ENCODE measurements at regions not wholly inside any gene's neighbourhood (a gene's known extent, or its start where the extent isn't known, plus 50 kb on each side); places are given as distances from the start of the nearest gene placed in this dataset.
"Not testable (repeated sequence)": the region's sequence is repeated elsewhere in the genome, so short reads cannot be mapped to it uniquely, and the experiment has no call there.

DNA sequence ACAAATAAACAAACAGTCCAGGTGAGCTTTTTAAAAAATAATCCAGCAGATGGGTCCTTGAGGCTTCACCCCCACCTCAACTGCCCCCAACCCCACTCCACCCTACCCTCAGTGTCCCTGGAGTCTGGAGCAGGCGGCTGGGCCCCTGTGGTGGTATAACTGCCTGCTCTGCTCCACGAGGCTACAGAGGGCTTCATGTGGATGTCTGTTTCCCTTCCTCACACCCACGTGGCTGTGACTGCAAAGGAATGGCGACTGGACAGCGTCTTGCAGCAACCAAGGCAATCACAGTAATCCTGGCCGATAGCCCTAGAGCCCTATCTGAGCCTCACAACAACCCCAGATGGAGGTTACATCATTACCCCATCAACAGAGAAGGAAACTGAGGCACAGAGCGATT is 76.5 kb downstream of the SLC2A10 start:
- no peak for DNase-seq (ENCODE audit: low read depth)

DNA sequence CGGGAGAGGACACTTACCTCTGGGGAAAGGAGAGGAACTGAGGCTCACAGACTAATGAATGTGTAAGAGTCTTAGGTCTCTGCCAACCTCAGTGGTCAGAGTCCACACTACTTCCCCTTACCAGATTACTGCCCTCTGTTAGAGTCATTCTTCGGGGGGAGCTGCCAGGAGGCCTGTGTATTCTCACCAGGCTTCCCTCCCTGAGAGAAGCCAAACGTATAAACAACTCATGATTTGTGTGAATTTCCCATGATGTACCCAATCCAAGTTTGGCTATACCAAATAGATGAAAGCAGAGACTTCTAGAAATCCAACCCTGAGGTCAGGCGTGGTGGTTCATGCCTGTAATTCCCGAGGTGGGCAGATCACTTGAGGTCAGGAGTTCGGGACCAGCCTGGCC is 77.1 kb downstream of the SLC2A10 start:
- DNase-seq (ENCODE audit: low read depth), result no peak

DNA sequence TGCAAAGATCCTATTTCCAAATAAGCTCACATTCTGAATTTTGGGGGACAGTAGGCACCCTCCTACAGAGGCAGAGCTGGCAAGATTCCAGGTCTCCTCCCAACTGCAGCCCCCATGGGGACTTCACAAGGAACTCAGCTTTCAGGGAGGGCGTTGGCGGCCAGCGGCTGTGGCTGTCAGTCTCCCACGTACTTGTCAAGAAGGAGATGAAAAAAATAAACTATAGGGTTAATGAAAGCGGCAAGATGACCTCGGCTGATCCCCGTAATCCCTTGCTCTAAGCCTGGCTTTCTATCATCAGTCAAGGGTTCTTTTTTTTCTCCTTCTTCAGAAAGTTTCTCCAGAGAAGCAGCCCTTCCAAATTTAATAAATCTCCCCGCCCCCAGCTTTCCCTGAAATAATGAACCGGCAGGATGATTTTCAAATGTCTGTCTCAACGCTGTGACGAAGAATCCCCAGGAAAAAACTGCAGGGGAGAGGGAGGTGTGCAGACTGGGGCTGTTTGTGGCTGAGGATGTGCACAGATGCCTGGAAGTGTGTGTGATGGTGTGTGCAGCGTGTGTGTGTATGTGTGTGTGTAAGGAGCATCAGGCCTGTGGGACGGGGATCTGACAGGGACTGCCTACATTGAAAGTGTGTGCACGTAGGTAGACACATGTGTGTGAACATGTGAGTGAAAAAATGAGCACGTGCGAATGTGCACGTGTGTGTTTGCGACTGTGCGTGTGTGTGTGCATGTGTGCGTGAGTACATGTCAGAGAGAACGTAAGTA is 78.7 kb downstream of the SLC2A10 start:
- DNase-seq (ENCODE audit: low read depth), result no peak

DNA sequence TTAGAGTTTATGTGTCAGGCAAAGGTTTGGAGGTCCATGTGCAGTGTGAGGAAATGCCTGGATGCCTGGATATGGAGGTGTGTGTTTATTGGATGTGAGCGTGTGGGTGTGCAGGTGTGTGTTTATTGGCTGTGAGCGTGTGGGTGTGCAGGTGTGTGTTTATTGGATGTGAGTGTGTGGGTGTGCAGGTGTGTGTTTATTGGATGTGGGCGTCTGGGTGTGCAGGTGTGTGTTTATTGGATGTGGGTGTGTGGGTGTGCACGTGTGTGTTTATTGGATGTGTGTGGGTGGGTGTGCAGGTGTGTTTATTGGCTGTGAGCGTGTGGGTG is 79.3 kb downstream of the SLC2A10 start:
- DNase-seq (ENCODE audit: low read depth), result not testable (repeated sequence)

DNA sequence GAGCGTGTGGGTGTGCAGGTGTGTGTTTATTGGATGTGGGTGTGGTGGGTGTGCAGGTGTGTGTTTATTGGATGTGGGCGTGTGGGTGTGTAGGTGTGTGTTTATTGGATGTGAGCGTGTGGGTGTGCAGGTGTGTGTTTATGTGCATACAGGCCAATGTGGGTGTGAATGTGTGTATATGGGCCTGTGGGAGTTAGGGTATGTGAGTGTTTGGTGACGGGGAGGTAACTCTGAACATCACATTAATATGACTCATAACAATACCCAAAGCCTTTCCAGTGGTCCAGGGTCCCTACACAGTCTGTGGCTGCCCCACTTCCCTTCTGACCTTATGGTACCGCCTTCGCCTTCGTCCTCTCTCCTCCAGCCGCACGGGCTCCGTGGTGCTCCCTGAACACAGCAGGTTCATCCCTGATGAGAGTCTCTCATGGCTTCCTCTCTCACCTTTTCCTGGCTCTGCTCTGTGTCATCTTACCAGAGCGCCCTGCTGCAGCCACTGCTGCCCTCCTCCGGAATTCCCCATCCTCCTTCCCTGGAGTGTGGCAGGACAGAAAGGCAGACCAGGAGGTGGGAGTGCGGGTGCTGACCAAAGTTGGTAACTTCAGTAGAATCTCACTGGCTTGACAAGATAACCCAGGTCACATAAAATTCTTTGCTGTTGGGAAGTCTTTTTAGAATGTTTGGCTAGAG is 80.0 kb downstream of the SLC2A10 start:
- DNase-seq (ENCODE audit: low read depth), result no peak

DNA sequence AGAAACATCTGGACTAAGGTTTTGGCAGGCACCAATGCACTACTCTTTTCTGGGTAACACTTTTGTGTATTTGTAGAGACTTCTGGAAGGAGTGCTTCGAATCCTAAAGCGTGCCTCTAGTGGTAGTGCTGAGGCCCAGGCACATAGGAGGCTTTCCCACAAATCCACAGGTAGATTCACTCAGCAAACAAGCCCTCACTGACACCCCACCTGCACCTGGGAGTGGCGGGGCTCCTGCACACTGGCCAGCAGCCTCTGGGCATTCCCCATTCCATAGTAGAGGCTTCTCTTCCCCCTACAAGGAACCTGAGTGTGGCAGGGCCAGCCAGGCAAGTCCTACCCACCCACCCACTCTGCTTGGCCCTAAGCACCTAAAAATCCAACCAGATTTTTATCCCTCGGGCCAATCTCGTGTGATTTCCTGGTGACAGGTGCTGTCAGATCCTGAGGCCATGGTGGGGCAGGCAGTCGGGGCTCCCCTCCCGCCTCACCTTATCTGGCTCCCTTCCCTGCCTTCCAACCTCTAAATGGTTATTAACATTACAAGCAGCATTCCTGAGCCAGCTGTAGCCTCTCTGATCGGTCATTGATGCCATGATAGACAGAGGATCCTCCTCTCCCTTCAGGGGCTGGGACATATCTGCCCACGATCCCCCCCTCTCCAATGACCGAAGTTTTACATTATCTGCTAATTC is 82.4 kb downstream of the SLC2A10 start:
- DNase-seq (ENCODE audit: low read depth), result no peak

DNA sequence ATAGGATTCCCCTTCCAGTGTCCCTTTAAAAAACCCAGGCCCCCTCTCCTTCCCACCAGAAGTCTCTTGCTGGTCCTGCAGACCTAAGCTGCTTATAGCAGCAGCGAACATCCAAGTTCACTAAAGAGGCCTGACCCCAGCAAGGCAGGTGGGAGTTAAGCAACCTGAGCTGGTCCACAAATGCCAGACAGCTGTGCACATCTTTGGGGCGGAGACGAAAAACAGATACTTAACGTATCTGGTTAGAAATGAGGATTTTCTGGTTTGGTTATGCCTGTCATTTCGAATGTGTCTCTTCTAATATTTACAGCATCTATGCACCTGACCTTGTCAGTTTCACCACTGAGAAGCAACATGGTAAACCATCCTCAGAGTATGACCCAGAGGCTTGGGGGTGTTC is 87.8 kb downstream of the SLC2A10 start:
- DNase-seq (ENCODE audit: low read depth), result no peak

DNA sequence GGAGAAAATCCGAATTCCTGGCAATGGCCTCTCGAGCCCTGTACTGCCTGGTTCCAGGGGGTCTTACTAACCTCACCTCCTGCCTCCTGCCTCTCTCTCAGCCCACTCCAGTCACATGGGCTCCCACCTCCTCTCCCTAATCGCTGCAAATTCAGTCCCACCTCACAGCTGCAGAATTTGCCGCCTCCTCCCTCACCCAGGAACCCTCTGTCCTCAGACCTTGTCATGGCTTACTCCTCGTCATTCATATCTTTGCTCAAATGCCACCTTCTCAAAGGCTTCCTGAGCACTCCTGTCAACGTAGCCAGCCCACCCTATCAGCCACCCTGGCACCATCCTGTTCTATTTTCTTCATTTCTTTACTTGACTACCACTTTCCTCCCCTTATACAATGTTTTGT is 89.0 kb downstream of the SLC2A10 start:
- DNase-seq (ENCODE audit: low read depth), result no peak

DNA sequence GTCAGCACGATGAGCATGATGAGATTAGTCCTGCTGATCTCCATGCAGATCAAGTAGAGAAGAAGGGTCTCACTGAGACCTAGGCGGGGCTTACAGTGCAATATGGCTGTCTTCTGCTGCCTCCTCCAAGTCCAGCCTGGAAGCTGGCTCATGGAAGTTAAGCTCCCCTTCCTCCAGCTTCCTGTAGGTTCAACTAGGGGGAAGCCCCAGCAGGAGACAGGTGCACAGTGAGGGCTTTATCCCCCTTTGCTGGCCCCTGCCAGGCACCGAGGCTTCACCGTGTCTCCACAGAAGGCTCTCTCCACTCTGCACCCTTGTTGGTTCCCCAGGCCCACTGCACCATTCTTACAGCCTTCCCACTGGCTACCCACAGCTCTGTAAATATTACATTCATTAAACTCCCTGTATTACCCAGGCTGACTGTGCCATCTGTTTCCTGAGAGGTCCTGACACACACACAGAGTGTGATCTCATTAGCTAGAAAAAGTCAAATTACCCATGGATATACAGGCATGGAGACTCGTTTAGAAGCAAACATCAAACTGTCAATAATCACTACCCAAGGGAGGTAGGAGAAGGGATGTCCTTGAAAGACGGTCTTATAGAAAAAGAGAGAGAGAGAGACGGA is 90.4 kb downstream of the SLC2A10 start:
- no peak for DNase-seq (ENCODE audit: low read depth)

DNA sequence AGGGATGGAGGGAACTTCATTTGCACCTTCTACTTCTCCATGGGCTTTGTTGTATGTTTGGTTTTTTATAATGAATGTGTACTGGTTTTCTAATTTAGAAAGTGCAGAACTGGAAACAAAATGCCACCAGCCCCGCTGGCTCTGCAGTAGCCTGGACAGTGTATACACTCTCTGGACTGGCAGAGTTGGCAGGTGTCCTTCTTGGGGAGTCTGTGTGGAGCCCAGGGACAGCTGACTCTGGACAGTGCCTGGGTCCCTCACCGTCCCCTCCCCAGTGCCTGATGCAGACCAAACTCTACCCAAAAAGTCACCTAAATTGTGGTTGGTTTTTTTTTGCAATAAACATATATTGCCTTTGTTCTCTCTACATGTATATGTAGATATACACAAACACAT is 91.0 kb downstream of the SLC2A10 start:
- DNase-seq (ENCODE audit: low read depth), result no peak

DNA sequence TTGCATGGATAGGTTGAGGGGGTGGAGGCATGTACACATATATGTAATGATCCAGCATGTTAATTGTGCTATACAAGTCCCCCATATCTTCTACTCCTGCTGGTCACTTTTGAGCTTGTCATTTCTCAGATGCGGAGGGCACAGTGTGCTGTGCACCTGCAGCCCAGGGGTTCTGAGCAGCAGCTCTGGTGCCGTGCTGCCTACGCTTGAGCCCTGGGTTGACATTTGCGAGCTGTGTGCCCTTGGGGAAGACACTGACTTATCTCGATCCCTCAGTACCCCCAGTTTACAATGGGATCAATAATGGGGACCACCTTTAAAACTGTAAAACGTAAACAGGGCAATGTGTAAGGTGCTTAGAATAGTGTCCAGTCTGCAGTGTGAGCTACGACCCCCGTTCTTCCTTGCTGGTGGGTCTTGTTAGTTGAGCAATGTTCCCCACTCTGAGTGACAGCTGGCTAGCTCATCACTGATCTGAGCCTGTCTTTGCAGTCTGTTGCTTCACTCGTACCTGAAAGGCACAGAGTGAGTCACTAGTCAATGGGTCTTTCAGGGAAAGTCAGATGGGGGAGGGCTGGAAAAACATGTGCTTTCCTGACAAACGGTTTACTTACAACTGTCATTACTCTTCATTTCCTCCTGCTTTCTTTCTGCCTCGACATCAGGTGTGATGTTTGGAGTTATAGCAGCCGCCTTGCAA is 91.7 kb downstream of the SLC2A10 start:
- no peak for DNase-seq (ENCODE audit: low read depth)

DNA sequence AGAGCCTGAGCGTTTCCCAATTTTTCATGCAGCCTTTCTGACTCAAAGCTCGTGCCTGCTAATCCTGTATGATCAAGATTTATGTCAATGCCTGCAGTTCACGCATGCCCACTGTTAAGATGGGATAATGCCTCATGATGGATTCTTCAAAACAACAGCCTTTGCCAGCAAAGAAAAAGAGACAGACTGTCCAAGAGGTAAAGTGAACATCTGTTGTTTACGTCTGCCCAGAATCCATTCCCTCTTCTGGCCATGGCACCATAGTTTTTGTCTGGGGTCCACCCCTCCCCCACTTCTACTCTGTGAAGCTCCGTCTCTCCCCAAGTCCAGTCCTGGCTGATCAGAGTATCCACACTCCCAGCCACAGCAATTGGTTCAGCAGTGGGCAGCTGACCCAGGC is 91.9 kb upstream of the EYA2 start:
- no peak for DNase-seq (ENCODE audit: low read depth)

DNA sequence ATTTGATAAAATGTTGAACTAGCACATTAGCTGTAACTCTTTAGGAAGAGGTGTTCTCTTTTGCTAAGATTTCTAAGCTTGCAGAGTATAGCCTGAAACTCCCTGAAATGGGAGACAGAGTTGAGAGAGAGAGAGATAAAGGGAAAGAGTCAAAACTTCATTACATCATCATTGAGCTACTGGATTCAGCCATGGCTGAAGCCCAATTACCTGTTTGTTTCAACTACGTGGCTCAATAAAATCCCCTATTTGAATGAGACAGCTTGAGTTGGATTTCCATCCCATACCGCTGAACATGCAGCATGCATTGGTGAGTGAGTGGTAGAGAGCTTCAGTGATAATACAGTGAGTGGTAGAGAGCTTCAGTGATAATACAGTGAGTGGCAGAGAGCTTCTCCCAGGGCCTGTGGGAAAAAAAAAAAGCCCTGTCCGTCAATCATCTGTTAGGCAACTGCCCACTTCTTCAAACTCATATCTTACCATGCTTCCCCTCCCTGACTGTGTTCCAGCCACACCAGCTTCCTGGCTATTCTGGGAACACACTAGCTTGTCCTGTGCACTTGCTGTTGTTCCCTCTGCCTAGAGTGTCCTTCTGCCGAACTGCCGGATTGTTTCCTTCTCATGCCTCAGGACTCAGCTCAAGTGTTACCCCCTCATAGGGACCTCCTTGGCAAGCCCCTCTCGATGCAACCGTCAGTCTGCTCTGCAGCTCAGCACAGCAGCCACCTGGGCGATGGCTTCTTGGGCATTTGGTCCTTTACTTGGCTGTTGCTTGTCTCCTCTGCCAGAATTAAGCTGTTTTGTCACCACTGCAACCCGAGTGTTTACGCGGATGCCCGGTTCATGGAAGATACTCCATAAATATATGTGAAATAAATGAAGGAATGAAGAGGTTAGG is 91.3 kb upstream of the EYA2 start:
- no peak for DNase-seq (ENCODE audit: low read depth)

DNA sequence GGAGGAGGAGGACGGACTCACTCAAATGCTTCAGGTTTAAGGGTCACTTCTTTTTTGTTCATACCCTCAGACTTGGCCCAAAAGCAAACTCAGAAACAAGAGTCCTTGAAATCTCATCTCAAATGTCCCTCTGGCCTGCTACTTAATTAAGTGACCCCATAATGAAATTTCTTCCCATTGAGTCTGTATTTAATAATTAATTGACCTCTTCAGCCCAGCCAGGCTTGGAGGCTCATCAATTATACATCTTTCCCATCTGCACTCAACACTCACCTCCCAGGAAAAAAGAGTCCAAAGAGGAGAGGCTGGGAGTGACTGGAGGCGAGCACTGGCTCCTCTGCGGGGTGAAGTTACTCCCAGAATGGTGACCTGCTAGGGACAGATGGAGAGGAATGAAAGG is 90.5 kb upstream of the EYA2 start:
- no peak for DNase-seq (ENCODE audit: low read depth)

DNA sequence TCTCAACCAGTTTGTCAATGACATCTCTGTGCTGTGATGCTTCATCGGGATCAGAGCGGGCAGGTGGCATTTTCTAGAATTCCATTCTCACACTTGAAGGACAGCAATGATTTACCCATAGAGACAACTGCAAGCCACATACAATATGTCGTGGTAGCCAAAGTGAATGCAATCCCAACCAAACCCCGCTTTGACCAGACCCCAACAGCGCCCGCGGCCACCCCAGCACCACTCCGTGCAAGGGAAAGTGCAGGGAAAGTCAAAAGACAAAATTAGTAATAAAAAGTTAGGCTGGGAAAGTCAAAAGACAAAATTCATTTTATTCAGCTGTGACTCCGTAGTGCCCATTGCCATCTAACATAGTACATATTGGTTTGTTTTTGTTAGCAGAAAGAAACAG is 88.8 kb upstream of the EYA2 start:
- DNase-seq (ENCODE audit: low read depth), result no peak

DNA sequence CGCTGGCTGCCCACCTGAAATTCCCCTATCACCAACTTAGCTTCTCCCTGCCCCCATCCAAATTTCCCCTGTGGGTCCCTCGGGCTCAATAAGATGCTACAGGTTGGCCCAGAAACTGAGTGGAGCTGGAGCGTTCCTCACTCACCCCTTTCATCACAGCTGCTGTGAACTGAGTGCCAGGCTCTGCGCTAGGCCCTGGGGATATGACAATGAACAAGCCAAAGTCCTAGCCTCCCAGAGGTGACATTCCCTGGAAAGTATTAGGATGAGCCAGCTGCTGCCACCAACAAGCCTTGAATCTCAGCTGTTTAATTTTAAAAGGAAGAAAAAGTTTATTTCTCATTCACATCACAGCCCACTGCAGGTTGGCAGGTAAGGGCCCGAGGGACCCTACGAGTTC is 86.6 kb upstream of the EYA2 start:
- no peak for DNase-seq (ENCODE audit: low read depth)

DNA sequence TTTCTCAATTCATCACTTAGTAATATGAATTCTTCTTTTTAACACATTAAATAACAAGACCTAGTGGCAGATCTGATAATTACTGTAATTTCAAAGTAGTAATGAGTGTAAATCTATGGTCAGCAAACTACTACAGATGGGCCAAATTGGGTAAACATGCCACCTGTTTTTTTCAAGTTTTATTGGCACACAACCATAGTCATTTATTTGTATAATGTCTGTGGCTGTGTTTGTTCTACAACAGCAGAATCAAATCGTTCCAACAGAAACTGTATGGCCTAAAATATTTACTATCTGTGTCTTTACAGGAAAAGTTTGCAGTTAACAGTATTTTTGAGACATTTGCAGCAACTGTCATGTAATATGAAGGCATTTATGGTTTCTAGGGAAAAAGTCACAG is 86.1 kb upstream of the EYA2 start:
- no peak for DNase-seq (ENCODE audit: low read depth)

DNA sequence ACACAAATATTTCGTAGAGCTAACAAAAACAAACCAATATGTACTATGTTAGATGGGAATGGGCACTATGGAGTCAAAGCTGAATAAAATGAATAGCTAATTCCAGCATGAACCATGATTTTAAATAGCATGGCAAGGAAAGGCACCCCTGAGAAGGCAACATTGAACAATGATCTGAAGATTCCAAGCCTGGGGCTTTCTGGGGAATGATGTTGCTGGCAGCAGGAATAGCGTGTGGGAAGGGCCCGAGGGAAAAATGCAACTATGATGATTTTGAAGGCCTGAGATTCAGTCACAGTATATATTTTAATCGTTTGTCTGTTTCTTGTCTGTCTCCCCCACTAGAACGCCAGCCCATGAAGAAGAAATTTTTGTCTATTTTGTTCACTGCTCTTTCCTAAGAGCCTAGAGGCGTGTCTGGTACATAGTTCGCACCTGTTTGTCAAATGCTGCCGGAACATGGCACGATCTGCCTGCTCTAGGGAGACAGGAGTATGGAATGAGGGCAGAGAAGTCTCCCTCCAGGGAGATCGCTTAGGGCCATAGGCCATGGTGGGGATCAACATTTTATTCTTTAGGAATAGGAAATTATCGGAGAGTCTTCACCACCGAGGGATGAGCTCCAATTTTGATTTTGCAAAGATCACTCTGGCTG is 84.8 kb upstream of the EYA2 start:
- no peak for DNase-seq (ENCODE audit: low read depth)

DNA sequence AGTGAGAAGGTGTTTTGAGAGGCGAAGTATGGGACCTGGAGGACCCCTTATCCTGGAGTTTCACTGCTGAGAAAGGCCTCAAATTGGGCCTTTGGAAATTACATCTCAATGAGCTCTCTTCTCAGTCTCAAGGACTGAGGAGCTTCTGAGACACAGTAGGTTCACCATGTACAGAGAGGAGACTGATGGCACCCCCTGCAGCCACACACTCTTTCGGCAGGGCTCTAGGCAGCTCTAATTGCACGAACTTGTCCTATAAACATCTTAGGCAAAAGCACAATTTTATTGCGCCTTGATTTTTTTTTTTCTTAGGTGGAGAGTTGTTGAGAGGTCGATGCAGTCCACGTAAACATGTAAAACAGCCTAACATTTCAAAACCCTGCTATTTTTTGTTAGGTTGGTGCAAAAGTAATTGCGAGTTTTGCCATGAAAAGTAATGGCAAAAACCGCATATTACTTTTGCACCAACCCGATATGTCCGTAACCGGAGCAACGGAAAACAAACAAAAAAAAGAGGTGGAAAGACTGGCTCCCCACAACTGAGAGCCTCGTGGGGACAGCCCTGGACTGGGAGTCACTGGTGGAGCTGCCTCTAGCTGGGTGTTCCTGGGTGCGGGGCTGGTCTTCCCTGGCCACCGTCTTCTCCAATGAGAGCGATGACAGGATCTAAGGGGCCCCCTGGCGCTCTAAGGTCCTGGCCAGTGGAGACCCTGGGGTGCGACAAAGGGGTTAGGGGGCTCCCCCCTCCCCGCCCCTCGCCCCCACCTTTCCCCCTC is 84.0 kb upstream of the EYA2 start:
- no peak for DNase-seq (ENCODE audit: low read depth)
